CD4-positive, alpha-beta T cell treated with Interleukin-17A for 1 hour (primary cell): ENCODE measurements at regions not wholly inside any gene's neighbourhood (a gene's known extent, or its start where the extent isn't known, plus 50 kb on each side); places are given as distances from the start of the nearest gene placed in this dataset.

Experiments
- DNase-seq: peaks from one replicate; pipeline ENCODE4 v3.0.0-alpha.2; 2020

DNA sequence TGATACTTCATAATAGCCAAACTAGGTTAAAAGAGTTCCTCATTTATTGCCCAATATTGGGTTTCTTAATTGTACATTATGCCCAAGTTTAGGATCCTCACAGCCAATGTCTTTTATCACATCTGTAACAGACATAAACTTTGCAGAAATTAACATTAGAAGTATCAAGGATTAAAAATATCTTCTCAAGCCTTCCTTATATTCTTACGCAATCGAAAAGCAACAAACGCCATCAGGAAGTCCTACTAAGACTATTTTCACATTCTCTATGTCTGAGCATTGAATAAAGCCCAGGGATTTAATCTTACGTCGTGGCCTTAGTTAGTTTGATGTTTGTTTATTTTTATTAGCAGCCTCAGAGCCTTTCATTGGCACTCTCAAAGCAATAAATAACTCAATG is 1660.4 kb upstream of the MIR17HG start:
- DNase-seq, result no peak

DNA sequence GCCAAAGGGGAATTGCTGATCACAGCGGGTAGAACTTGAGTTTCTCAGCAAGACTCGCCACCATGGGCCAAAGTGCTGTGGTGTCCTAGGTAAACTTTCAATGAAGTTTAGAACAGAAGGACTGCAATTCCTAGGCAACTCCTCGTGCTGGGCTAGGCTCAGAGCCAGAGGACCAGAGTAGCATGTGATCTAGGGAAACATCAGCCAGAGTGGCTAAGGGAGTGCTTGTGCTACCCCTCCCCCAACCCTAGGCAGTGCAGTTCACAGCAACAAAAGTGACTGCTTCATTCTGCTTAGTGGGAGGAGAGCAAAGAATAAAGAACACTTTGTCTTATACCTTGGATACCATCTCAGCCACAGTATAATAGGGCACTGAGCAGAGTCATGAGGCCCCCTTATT is 1658.6 kb upstream of the MIR17HG start:
- no peak for DNase-seq

DNA sequence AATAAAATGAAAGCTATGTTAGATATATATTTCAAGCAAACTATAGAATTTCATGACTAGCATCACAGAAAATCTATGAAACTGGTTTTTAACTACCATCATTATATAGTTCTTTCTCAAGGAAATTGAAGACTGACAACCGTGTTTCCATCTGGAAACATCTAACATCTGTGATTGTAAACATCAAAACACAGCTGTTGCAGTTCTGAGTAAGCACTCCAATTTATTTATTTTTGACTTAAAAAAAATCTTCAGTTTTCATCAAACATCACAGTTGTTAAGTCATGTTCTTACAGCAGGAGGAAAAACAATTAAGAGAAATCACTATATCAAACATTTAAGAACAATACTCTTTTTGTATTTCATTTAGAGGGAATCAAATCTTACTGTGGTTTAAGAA is 1653.0 kb upstream of the MIR17HG start:
- no peak for DNase-seq

DNA sequence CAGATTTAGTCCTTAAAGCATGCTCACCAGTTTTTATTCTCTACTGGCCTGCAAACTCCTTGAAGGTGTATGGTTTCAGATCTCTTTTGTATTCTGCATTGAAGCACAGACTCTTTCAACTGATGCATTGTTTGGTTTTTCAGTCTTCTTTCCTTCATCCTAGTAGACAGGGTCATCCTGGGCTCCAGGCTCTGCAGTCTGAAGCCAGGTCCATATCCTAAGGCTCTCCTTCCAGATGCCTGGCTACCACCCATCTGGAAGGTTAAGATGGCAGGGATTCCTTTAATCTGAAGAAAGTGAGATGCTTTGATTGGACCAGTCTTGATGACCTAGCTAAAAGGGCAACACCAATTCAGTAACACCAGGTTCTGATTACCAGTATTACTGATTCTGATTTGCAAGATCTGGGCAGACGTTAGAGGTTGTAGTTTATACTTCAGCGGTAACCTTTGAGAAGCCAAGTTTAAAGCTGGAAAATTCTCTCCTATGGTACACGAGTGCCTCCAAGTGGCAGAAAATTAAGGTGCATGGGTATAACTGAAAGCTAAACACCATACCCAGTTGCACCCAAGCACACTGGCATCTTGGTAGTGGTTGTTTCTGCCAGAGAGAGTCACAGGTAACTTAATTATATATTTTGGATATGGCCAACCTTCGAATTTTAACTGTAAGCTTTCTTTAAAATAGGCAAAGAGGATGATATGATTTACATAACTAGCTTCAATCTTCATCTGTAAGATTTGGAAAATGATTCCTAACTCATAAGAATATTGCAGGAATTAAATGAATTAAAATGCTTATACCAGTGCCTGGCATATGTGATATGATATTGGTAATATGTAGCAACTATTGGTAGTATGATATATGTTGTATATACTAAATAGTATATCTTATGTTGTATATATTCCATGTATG is 1651.9 kb upstream of the MIR17HG start:
- no peak for DNase-seq

DNA sequence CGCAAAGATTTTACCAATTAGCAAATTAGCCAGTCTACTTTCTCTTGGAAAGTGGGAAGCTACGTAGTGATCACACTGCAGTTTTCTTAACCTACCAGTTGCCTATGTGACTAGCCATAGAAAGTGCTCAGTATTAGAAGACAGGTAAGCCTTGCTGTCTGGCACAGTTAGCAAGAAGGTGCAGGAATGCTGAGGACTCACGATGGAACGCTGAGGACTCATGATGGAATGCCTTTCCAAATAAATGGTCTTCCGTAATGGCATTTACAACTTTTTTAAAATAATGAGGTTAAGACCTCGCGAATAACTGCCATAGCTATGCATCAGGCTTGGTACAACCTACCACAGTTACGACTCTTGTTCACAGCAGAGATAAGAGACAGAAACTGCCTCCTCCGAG is 1645.6 kb upstream of the MIR17HG start:
- no peak for DNase-seq

DNA sequence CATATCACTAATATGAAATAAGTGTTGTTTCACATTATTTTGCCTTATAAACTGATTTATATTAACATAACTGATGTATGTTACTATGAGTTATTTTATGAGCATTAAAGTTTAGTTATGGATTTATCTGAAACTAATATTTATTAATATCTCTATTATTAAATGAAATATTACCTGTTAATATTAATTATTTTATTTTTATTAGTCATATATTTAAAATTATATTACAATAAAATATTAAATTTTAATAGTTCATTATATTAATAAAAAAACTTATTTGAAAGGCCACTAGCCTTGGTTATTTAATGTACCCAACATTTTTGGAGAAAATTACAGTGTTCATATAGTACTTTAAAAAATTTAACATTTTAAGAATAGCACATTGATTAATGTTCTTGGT is 1643.4 kb upstream of the MIR17HG start:
- no peak for DNase-seq

DNA sequence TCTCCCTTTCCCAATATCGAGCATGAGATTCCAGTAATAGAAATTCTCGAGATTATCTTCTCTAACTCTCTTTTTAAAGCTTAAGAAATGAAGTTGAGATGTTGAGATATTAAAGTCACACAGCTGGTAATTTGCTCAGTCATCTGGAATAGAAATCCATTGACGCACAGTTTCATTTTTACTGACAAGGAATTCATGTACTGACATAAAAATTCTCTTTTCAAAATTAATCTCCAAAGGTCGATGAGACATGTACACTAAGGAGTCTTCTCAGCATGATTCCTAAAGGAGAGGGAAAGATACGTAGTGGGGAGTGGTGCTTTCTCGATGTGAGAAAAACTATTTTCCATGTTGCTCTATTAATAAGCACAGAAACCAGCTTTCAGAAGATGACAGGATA is 1639.5 kb upstream of the MIR17HG start:
- no peak for DNase-seq

DNA sequence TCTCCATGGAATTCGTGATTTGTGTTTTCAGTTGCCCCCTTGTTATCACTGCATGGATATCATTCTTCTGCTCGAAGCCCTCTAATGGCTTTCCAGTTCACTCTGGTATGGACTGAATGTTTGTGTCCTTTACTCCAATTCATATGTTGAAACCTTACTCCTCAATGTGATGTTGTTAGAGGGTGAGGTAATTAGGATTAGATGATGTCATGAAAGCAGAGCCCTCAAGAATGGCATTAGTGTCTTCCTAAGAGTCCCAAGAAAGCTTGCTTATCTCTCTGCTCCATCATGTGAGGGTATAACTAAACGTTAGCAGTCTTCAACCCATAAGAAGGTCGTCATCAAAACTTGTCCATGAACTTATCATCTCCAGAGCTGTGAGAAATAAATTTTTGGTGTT is 1626.3 kb upstream of the MIR17HG start:
- no peak for DNase-seq

DNA sequence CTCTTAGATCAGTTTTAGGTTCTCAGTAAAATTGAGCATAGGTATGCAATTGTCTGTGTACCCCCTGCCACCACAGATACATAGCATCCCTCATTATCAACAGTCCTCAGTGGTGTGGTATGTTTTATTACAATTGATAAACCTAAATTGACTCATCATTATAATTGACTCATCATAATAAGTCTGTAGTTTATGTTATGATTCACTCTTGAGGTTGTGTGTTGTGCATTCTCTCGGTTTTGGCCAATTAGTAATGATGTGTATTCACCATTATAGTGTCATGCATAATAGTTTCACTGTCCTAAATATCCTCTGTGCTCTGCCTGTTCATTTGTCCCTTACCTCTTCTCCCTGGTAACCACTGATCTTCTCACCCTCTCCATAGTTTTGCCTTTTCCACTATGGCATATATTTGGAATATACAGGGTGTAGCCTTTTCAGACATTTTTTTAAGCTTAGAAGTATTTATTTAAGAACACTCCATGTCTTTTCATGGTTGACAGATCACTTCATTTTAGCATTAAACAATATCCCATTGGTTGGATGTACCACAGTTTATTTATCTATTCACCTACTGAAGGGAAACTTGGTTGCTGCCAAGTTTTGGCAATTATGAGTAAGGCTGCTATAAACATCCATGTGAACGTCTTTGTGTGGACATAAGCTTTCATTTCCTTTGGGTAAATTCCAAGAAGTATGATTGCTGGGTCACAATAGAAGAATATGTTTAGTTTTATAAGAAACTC is 1620.6 kb upstream of the MIR17HG start:
- no peak for DNase-seq

DNA sequence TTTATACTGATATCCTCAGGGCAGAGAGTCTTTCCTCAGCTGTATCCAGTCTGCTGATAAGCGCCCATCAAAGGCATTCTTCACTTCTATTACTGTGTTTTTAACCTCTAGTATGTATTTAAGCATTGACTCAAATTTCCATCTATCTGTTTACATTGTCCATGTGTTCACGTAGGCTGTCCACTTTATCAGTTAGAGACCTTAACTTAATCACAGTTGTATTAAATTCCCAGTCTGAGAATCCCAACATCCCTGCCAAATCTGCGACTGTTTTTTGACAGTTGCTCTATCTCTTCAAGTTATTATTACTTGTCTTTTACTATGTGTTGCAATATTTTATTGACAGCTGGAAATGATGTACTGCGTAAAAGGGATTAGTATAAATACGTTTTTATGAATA is 1613.7 kb upstream of the MIR17HG start:
- no peak for DNase-seq

DNA sequence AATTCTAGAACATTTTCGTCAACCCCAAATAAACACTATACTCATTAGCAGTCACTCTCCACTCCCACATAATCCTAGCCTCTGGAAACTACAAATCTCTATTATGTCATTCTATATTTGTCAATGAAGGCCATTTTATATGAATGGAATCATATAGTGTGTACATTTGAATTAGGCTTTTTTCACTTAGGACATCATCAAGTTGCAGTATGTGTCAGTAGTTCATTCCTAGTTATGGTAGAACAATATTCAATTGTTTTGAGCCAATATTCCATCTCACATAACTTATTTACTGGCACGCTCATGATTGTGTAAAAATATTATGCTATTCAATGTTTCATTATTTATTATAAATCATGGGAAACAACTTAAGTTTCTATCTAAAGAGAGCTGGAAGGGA is 1610.4 kb upstream of the MIR17HG start:
- DNase-seq, result no peak

DNA sequence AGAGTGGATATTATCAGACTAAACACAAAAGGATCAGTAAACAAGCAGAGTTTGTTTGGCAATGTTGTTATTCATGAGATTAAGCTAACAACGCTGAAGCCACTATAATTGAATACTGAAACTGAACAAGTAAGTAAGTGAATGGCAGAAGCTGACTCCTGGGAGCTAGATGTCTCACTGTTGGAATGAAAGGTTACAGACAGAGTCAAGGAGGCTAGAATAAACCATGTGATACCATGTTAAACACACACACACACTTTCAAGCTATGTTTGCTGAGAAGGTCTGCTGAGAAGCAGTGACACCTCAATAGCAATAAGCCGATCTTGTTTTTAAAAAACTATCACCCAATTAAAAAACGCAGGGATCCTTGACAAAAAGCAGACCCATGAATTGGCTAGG is 1609.4 kb upstream of the MIR17HG start:
- no peak for DNase-seq

DNA sequence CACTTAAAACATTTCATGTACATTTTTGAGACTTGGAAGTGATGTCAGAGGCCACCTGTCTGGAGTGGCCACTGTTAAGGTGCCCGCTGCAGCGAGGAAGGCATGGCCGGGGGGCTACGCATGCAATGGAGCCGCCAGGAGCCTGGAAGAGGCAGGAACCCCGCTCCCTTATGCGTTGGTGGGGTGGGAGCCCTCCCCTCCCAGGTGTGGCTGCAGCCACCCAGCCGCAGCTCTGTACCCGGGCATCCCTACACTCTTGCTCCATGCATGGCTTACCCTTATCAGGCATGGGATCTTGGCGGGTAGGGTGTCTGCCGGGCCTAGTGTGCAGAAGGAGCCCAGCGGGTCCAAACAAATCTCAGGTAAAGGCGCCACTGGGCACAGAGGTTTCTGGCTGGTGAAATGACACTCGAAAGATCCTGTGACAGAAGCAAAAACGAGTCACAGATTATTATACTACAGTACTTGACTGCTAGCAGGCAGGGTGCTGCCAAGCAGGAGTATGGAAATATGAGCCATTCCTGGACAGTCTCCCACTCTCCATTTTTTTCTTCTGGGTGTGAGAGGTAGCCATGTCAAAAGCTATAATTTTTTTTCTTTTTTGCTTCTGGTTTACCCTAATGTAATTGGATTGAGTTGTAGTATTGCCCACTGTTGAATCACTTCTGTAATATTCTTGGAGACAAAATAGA is 1606.3 kb upstream of the MIR17HG start:
- no peak for DNase-seq

DNA sequence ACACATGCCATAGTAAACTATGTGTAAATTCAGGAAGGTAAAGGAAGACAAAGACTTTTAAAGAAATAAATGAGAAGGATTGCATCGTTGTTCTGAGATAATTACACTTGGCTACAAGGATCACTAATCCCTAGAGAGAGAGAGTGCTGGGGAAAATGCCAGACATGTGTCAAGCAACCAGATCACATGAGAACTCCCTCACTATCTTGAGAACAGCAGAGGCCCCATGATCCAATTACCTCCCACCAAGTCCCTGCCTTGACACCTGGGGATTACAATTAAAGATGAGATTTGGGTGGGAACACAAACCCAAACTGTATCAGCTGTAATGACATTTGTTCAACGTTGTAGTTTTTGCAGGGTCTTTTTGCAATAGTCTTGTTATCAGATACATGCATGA is 1600.9 kb upstream of the MIR17HG start:
- no peak for DNase-seq

DNA sequence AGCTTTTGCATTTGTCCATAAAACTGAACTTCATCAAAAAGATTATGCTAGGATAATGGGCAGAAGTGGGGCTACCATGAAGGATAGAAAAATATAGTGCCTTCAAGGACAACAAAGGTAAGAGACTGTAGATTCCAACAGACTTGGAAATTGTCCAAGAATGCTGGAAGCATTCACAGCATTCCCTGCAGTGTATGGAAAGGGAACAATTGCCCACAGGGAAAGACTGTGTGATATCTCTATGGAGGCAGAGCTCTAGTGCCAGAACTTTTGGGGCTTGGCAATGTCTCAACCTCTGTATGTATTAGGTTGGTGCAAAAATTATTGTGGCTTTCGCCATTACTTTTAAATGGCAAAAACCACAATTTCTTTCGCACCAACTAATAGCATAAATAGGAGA is 1598.8 kb upstream of the MIR17HG start:
- no peak for DNase-seq

DNA sequence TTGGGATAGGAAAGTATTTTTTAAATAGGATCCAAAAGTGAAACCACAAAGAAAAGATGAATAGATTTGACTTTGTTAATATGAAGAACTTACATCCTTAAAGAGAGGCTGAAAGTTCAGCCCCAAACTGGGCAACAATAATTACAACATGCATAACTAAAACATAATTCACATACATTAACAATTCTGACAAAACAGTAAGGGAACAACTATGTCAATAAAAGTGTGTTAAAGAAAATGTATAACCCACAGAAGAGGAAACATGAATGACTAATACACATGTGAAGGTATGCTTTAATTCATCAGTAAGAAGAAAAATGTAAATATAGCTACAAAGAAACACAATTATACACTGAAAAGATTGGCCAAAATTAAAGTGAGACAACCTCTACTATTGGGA is 1597.6 kb upstream of the MIR17HG start:
- no peak for DNase-seq

DNA sequence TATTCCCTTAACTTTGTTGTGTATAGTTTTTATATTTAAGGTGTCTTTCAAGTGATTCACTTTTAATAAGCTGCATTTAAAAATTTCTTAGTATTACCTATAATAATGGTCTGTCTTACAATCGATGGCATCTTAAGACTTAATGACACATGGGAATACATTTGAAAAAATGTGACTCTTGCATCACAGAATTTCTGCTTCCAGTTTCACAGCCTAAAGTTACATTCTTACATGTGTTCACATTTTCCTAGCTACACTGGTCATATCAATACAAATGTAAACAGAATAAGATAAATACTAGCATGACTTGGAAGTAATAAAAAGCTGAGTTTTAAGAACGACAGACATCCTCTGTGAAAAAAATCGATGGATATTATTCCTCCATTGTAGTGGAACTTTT is 1597.1 kb upstream of the MIR17HG start:
- no peak for DNase-seq

DNA sequence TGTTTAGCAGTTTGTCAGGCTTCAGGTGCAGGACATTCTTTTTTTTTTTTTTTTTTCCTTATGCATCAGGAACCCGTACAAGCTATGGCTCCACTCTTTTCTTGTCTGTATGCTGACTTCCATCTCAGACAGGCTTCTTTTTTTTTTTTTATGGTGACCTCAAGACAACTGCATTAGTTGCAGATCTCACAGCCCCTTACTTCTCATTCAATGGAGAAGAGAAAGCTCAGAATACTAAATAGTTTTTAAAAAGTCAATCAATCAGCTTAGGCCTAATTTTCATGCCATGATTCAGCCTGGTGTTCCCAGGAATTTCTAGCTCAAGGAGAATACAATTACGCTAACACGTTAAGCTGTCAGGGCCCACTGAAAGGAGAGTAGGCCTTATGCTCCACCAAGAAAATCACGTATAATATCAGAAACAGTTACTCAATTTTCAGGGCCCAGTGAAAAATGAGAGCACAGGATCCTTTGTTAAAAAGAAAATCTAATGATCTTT is 1596.0 kb upstream of the MIR17HG start:
- DNase-seq, result no peak

DNA sequence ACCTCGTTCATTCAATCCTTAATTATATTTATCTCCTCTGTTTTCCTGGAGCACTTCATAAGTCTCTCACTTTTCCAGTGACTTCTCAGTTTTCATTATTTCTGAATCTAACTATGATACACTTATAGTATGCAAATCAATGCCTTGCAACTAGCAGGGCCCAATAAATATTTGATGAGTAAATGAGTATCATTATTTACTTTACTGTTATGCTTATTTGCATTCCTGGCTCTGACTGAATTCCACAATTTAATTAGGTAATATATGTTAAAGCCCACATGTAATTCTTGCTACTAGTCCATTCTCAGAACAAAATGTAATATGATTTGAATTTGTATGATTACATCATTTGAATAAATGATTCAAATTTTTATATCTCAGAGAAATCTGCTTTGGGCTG is 1595.1 kb upstream of the MIR17HG start:
- no peak for DNase-seq

DNA sequence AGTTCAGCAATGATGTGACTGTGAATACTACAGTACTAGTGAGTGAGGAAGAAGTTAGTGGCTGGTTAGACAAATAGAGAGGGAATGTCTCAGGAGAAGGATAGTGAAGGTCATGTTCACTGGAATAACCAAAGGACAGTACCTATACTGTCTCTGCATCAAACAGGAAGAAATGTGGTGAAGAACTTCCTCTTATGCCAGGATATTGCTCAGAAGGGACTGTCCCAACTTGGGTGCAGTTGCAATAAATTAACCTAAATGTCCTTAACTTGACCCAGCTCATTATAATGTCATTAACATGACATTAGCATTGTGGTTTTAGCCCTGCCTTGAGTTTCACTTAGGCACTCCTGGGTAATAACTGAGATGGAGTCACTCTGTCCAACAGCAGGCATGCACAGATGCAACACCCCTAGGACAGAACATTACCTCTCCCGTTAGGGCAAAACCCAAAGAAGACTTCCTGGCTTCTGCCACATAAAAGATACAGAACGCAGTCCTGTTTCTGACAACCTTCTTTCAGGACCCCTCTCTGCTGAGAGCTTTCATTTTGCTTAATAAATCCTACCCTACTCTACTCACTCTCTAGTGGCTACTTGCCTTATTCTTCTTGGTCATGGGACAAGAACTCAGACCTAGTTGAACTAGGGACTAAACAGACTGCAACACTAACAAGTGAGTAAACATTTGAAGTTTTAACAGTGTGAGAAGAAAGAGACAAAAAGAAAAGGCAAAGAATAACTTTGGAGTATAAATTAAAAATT is 1591.6 kb upstream of the MIR17HG start:
- no peak for DNase-seq

DNA sequence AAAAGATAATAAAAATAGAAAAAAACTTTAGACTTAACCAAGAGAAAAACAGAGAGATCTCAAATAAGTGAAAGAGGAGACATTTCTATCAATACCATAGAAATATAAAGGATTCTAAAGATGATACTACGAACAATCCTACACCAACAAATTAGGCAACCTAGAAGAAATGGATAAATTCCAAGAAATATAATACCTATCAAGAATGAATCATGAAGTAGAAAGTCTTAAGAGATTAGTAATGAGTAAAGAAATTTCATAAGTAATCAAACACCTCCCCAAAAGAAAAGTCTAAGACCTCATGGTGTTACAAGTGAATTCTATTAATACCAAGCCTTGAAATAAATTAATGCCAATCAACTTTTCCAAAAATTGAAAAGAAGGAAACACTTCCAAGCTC is 1584.5 kb upstream of the MIR17HG start:
- no peak for DNase-seq

DNA sequence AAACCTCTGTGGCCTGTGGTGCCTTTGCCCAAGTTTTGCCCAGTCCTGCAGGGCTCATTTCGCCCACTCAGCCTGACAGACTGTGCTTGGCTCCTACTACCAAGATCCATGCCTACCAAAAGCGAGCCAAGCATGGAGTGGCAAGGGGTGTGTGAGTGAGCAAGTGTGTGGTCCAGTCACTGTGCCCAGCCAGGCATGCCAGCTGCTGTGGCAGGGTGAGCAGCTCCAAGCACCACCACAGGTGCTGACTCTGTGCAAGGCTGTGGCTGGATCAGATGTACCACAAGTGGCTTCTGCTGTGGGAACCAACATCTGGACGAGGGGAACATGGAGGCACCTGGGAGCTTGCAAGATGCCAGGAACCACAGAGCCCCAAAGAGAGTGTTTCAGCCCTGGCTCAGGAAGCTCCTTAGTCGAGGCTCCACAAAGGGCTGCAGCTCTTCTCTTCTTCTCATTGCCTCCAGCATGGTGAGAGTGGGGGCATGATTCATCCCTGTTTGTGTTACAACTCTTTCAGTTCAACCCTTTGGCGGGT is 1564.2 kb upstream of the MIR17HG start:
- no peak for DNase-seq
